ENCODE measurements at regions not wholly inside any gene's neighbourhood (a gene's known extent, or its start where the extent isn't known, plus 50 kb on each side); places are given as distances from the start of the nearest gene placed in this dataset.
A peak's percentile ranks its signal among the peaks of the same experiment; 100 is the strongest.

DNA sequence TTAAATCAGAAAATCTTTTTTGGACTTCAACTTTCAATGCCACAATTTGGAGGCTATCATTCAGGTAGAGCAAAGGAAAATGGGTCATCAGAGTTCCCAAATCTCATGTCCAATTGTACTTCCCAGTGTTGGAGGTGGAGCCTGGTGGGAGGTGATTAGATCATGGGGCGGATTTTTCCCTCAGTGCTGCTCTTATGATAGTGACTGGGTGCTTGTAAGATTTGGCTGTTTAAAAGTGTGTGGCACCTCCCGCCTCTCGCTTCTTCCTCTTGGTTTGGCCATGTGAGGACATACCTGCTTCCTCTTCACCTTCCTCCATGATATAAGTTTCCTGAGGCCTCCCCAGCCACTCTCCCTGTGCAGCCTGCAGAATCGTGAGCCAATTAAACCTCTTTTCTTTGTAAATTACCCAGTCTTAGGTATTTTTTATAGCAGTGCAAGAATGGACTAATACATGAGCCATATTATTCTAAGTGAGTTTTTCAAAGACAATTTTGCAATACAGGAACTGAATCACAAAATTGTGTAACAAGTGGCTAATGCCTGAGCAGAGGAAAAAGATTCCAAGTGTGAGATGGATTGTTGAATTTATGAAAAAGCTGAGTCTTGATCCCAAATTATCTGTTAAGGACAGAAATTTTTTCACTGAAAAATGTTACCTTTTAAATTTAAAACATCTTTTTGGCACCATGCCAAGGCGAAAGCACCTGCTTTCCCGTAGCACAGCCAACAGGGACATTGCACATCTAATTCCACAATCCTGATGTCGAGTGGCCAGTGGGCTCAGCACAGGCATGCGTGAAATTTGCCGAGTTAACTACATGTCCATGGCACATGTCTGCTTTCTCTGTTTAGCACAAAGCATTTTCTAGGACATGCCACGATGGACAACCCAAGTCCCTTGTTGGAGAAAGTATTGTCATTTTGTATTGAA is 150.9 kb downstream of the COL6A3 start:
- peak; percentile 36 for DNase-seq (ENCODE audit: extremely low read depth, low read depth)

DNA sequence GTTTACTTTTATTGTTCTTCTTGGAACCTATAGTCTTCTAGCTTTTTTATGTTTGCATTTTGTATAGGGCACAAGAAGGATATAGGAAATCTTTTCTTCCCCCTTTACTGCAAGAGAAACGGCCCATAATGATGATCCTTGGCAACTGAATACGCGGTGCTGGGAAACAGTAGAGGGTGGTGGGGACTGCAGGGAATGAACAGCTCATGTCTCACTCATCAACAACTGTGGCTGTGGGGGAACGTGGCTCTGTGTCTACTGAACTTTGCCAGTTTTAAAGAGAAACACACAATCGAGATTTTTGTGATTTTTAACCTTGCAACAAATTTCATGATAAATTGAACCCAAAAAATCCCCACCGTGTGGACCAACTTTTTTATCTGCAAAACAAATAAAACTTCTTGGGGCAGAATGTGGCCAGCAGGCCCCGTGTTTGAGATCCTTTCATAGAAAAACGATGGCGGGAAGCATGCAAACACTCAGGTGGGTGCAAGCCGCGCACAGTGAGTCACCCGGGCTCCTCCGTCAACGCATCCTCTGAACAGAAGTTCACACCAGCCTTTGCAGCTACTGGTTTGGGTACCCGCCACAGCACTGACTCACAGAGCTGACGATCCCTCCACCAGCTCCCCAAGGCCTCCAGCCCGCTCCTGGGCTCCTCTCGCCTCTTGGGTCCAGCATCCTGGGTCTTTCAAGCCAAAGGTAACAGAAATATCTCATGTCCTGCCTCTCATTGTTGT is 149.3 kb downstream of the COL6A3 start:
- no peak for DNase-seq (ENCODE audit: extremely low read depth, low read depth)

DNA sequence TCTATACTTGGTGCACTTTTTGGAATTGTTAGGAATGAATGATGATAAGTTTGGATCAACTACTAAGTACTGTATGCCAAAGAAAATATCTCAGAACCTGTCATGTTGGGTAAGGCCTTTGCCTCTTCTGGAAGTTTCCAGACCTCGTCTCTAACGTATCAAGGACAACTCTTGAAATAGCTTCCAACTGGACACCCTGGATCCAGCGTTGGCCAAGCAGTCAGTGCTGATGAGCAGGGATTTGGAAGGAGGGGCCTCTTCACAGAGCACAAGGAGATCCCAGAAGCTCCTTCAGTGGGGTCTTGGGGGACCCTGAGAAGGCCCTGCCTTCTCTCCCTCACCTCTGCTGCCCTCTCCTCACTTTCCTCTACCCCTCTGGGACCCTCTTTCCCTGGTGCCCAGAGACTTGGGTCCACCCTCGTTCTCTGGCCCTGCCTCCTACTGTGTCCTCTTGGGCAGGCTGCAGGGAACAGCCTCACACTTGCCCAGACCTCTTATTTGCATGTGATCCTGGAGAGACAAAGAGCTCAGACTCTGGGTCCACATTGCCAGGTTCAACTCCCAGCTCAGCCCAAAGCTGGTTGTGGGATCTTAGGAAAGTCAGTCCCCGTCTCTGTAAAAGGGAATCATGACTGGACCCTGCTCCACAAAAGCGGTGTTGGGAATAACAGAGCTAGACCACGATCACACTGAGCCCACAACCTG is 145.8 kb downstream of the COL6A3 start:
- no peak for DNase-seq (ENCODE audit: extremely low read depth, low read depth)

DNA sequence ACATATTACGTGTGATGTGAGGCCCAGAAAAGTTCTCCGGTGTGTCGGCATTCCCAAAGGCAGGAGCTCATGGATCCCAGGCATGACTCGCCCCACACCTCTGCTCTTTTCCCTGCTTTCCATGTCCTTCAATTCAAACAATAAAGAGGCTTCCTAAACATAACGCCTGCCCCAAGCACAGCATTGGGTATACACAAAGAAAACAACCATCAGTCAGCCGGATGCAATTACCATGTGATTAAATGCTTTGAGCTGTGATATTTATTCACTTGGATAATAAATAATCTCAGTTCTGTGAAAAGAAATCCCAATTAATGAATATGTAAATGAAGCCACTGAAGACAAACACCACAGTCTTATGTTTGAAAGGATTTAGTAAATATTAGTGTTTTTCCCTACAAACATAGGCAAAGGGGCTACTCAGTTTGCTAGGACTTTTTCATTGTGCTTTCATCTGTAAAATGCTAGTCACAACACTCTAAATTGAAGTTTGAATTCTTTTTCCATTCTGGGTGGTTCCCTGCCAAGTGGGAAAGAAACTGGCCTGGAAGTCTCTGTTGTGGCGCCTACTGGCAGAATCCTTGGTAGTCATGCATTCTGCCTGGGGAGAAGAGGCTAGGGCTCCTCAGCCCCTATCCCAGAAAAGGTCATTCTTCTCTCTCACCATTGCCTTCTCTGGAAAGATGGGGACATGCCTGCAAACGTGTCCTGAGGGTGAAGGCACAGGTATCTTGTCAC is 144.7 kb downstream of the COL6A3 start:
- no peak for DNase-seq (ENCODE audit: extremely low read depth, low read depth)

DNA sequence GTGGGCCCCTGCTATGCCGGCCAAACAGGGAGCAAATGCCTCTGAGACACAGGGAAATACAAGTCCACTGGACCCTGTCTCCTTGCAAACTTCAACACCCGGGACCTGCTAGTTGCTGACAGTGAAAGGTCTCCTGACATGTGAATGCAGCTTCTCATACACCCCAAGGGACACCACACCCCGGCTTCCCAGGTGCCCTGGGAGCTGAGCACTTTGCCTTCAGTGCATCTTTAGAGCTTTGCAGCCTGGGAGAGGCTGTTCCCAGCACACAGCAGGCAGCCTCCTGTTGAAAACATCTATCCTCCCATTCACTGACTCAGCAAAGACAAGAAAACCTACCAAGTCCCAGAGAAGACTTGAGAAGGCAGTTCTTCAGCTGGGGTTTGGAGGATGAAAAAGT is 143.4 kb downstream of the COL6A3 start:
- no peak for DNase-seq (ENCODE audit: extremely low read depth, low read depth)

DNA sequence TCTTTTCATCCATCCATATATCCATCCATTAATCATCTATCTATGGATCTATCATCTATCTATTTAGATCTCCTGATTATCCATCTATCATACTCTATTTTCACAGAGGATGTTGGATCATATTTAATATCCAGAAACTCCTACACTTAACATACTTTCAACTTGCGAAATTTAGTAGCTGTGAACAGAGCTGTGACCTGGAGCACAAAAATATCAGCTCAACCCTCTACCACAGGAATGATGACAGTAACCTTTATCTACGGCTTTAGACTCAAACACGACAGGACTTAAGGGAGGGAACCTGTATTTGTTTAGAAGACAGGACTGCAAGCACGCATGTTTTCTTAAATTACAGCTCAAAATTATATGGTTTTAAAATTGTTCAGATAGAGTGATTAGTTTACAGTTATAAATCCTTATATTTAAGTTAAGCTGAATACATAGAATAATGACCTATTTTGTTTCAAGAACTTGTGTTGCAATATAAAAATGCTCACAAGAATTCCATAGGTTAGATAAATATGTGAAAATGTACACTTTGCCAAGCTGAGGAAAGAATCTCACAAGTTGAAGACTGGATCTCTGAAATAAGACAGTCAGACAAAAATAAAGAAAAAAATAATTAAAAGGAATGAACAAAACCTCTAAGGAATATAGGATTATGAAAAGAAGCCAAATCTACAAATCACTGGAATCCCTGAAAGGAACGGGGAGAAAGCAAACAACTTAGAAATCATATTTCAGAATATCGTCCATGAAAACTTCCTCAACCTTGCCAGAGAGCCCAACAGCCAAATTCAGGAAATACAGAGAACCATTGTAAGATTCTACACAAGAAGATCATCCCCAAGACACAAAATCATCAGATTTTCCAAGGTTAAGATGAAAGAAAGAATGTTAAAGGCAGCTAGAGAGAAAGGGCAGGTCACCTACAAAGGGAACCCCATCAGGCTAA is 142.0 kb downstream of the COL6A3 start:
- no peak for DNase-seq (ENCODE audit: extremely low read depth, low read depth)

All from NCI-H460 (cell line).